HL-60 (cell line): ENCODE measurements at regions not wholly inside any gene's neighbourhood (a gene's known extent, or its start where the extent isn't known, plus 50 kb on each side); places are given as distances from the start of the nearest gene placed in this dataset.

ENCODE experiments used
- CTCF ChIP-seq: IDR thresholded peaks from one replicate; pipeline ENCODE4 v1.5.1; 2011; ENCODE audit warnings: low read length, control low read depth, inconsistent platforms; ENCODE audit not compliant: insufficient read depth
- GABPA ChIP-seq: IDR thresholded peaks from 2 replicates; pipeline ENCODE4 v1.6.1; 2012; ENCODE audit warnings: low read depth
- POLR2AphosphoS5 ChIP-seq: IDR thresholded peaks from 2 replicates; pipeline ENCODE4 v1.6.1; 2012; ENCODE audit warnings: low read depth
- REST ChIP-seq: IDR thresholded peaks from 2 replicates; pipeline ENCODE4 v1.6.1; 2012; ENCODE audit warnings: low read depth; ENCODE audit not compliant: insufficient replicate concordance
- SPI1 ChIP-seq: IDR thresholded peaks from 2 replicates; pipeline ENCODE4 v1.6.1; 2012; ENCODE audit warnings: low read depth, mild to moderate bottlenecking, borderline replicate concordance

- TF ChIP-seq CTCF (no peak), REST (peak; percentile 61), POLR2AphosphoS5 (no peak), SPI1 (no peak), GABPA (no peak)
Measured at GRCh38 chr15:24748812-24749439, 73.4 kb downstream of the NPAP1 start.
